ENCODE measurements at regions not wholly inside any gene's neighbourhood (a gene's known extent, or its start where the extent isn't known, plus 50 kb on each side); places are given as distances from the start of the nearest gene placed in this dataset.

DNA sequence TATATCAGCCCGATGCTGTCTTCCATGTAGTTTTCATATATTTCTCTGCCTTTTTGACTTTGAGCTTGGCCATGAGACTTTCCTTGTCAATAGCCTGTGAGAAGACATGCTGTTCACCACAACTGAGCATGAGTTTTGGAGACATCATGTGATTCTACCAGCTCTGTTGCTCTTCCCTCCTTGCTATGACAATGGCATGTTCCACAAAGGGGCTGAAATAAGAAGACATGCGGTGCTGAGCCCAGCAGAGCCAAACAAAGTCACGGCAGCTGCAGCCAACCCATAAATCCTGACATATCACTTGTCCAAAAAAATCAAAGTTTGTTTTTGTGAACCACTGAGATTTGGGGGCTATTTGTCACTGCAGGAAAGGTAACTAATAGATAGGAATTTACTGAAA is 343.4 kb upstream of the KITLG start:
- no peak for TF ChIP-seq POLR2A (IDR thresholded peaks at IDR 0.05; ENCODE audit: low read depth, low read length)
- no peak for TF ChIP-seq TAF1 (IDR thresholded peaks at IDR 0.05; ENCODE audit: borderline replicate concordance, low read depth, low read length)

All from GM12892 (cell line).